ENCODE measurements at regions not wholly inside any gene's neighbourhood (a gene's known extent, or its start where the extent isn't known, plus 50 kb on each side); places are given as distances from the start of the nearest gene placed in this dataset.

DNA sequence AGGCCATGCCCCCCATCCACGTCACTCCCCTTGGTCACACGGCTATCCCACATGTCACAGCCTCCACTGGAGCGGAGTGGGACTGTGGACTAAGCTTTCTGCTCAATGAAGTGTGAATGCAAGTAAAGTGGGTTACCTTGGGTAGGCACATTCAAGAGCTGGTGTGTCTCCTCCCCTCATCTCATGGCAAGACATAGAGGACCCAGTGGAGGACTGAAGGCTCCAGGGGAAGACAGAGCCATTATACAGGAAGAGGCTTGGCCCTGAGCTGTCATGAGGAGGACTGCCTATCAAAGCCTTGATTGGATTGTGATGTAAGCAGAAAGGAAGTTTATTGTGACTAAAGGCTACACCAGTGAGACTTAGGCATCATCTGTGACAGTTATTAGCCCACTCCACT is 129.2 kb upstream of the CCL2 start:
- no peak for TF ChIP-seq EZH2 (IDR thresholded peaks at IDR 0.05; ENCODE audit: borderline replicate concordance, low read depth, low read length, poor library complexity, severe bottlenecking)
- TF ChIP-seq, protein P1, sequence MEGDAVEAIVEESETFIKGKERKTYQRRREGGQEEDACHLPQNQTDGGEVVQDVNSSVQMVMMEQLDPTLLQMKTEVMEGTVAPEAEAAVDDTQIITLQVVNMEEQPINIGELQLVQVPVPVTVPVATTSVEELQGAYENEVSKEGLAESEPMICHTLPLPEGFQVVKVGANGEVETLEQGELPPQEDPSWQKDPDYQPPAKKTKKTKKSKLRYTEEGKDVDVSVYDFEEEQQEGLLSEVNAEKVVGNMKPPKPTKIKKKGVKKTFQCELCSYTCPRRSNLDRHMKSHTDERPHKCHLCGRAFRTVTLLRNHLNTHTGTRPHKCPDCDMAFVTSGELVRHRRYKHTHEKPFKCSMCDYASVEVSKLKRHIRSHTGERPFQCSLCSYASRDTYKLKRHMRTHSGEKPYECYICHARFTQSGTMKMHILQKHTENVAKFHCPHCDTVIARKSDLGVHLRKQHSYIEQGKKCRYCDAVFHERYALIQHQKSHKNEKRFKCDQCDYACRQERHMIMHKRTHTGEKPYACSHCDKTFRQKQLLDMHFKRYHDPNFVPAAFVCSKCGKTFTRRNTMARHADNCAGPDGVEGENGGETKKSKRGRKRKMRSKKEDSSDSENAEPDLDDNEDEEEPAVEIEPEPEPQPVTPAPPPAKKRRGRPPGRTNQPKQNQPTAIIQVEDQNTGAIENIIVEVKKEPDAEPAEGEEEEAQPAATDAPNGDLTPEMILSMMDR (conservative IDR thresholded peaks at IDR 0.05; ENCODE audit: low read depth, low read length): no peak
- no peak for DNase-seq (ENCODE audit: low spot score)
- Histone ChIP-seq H3K27me3 (replicated peaks; ENCODE audit: insufficient read depth, low read depth, low read length, poor library complexity) (no peaks in the 10 kb centered on the region), H3K9me3 (ENCODE audit: low read depth, low read length, poor library complexity, severe bottlenecking) (no peaks in the 10 kb centered on the region), H3K27ac (ENCODE audit: low read depth, low read length, poor library complexity, severe bottlenecking) (no peak overlapping the region), H3K4me3 (ENCODE audit: low read depth, low read length, poor library complexity, severe bottlenecking) (no peak overlapping the region), H3K4me1 (ENCODE audit: insufficient read depth, low read length, poor library complexity, severe bottlenecking) (no peaks in the 10 kb centered on the region), H3K36me3 (ENCODE audit: insufficient read depth, low read length, poor library complexity, severe bottlenecking) (no peaks in the 10 kb centered on the region)
- intact Hi-C loops (cut with micrococcal nuclease; ENCODE audit: unreplicated experiment): no loop called here
- POLR2A ChIA-PET (ENCODE audit: low non-redundant PET): no interaction called here
- BruUV-seq (replicated peaks): no TSS peak
- CTCF ChIA-PET: no interaction called here

DNA sequence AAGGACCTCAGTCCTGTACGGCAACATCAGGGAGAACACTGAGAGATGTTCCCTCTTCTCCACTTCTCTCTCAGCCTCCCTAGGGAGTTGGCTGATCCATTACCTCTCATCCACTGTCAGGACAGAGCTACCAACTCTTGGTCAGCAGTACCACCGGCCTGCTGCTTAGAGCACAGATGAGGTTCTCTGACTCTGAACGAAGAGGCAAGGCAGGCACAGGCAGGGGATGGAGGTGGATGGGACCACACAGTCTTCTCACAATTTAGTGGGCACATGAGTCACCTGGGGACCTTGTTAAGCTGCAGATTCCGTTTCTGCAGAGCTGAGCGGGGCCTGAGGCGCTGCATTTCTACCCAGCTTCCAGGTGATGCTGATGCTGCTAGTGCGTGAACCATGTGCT is 128.6 kb upstream of the CCL2 start:
- TF ChIP-seq, protein P1 (conservative IDR thresholded peaks at IDR 0.05; ENCODE audit: low read depth, low read length): no peak
- no peak for TF ChIP-seq EZH2 (IDR thresholded peaks at IDR 0.05; ENCODE audit: borderline replicate concordance, low read depth, low read length, poor library complexity, severe bottlenecking)
- BruUV-seq (replicated peaks): no TSS peak
- H3K27ac ChIP-seq (ENCODE audit: low read depth, low read length, poor library complexity, severe bottlenecking): no peak overlapping the region
- no peaks in the 10 kb centered on the region for H3K4me1 ChIP-seq (ENCODE audit: insufficient read depth, low read length, poor library complexity, severe bottlenecking)
- no peaks in the 10 kb centered on the region for H3K36me3 ChIP-seq (ENCODE audit: insufficient read depth, low read length, poor library complexity, severe bottlenecking)
- no peak overlapping the region for H3K4me3 ChIP-seq (ENCODE audit: low read depth, low read length, poor library complexity, severe bottlenecking)
- H3K27me3 ChIP-seq (replicated peaks; ENCODE audit: insufficient read depth, low read depth, low read length, poor library complexity): no peaks in the 10 kb centered on the region
- intact Hi-C loops (cut with micrococcal nuclease; ENCODE audit: unreplicated experiment): no loop called here
- H3K9me3 ChIP-seq (ENCODE audit: low read depth, low read length, poor library complexity, severe bottlenecking): no peaks in the 10 kb centered on the region
- no peak for DNase-seq (ENCODE audit: low spot score)
- POLR2A ChIA-PET (ENCODE audit: low non-redundant PET): no interaction called here
- CTCF ChIA-PET: no interaction called here

DNA sequence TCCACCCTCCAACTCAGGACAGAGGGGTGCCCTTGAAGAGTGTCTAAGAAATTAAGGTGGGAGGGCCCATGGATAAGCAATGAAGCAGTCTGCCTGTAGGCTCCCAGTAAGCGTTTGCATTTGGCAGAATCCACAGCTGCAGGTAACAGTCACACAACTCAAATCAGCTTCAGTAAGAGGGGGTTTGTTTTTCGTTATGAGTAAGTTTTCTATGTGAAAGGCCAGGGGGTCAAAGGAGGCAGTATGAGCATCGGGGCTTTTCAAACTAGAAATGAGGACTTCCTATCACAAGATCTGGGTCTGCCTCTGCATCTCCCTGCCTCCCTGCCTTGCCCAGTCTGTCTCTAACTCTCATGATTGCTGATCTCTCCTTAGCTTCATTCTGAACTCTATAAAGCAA is 128.1 kb upstream of the CCL2 start:
- no TSS peak for BruUV-seq (replicated peaks)
- CTCF ChIA-PET: no interaction called here
- DNase-seq (ENCODE audit: low spot score): no peak
- H3K4me3 ChIP-seq (ENCODE audit: low read depth, low read length, poor library complexity, severe bottlenecking): no peak overlapping the region
- H3K4me1 ChIP-seq (ENCODE audit: insufficient read depth, low read length, poor library complexity, severe bottlenecking): no peaks in the 10 kb centered on the region
- intact Hi-C loops (cut with micrococcal nuclease; ENCODE audit: unreplicated experiment): no loop called here
- H3K36me3 ChIP-seq (ENCODE audit: insufficient read depth, low read length, poor library complexity, severe bottlenecking): no peaks in the 10 kb centered on the region
- no peaks in the 10 kb centered on the region for H3K9me3 ChIP-seq (ENCODE audit: low read depth, low read length, poor library complexity, severe bottlenecking)
- no peak for TF ChIP-seq EZH2 (IDR thresholded peaks at IDR 0.05; ENCODE audit: borderline replicate concordance, low read depth, low read length, poor library complexity, severe bottlenecking)
- TF ChIP-seq, protein P1 (conservative IDR thresholded peaks at IDR 0.05; ENCODE audit: low read depth, low read length): no peak
- POLR2A ChIA-PET (ENCODE audit: low non-redundant PET): no interaction called here
- H3K27ac ChIP-seq (ENCODE audit: low read depth, low read length, poor library complexity, severe bottlenecking): no peak overlapping the region
- H3K27me3 ChIP-seq (replicated peaks; ENCODE audit: insufficient read depth, low read depth, low read length, poor library complexity): no peaks in the 10 kb centered on the region
